ENCODE measurements at regions not wholly inside any gene's neighbourhood (a gene's known extent, or its start where the extent isn't known, plus 50 kb on each side); places are given as distances from the start of the nearest gene placed in this dataset.

- TF ChIP-seq EZH2 (IDR thresholded peaks at IDR 0.05; ENCODE audit: low read depth, unreplicated experiment) (no peak), CREB1 (CRISPR knock-in tag; IDR thresholded peaks at IDR 0.05; ENCODE audit: low read depth) (no peak), ETS1 (IDR thresholded peaks at IDR 0.05) (no peak), REST (IDR thresholded peaks at IDR 0.05; ENCODE audit: unreplicated experiment) (no peak), ZNF331 (CRISPR knock-in tag; IDR thresholded peaks at IDR 0.05; ENCODE audit: low read depth) (no peak), NANOG (IDR thresholded peaks at IDR 0.05; ENCODE audit: borderline replicate concordance) (no peak), ZNF114 (CRISPR knock-in tag; IDR thresholded peaks at IDR 0.05) (no peak), STAT1 (IDR thresholded peaks at IDR 0.05; ENCODE audit: unreplicated experiment) (no peak), JUNB (IDR thresholded peaks at IDR 0.05; ENCODE audit: unreplicated experiment) (no peak), ZNF462 (CRISPR knock-in tag; IDR thresholded peaks at IDR 0.05) (no peak), POLR2AphosphoS5 (IDR thresholded peaks at IDR 0.05; ENCODE audit: low read depth) (no peak)
- Histone ChIP-seq H3K36me3 (ENCODE audit: insufficient read depth) (no peaks in the 10 kb centered on the region), H3K4me1 (ENCODE audit: insufficient read depth) (no peaks in the 10 kb centered on the region), H2AFZ (no peak overlapping the region), H4K20me1 (replicated peaks; ENCODE audit: insufficient read depth) (no peaks in the 10 kb centered on the region), H3K27me3 (ENCODE audit: insufficient read depth) (no peaks in the 10 kb centered on the region), H3K4me3 (no peak overlapping the region), H3K4me2 (no peak overlapping the region), H3F3A (replicated peaks; ENCODE audit: low read depth) (no peaks in the 10 kb centered on the region), H3K79me2 (replicated peaks; ENCODE audit: insufficient read depth) (no peaks in the 10 kb centered on the region), H3K9me2 (ENCODE audit: insufficient read depth) (no peaks in the 10 kb centered on the region), H3K27ac (ENCODE audit: low read depth) (no peak overlapping the region)
- Mint-ChIP-seq H3K27me3 (ENCODE audit: insufficient read depth, low read depth, poor library complexity) (peaks cover 2% of the 10 kb centered on the region), H3K27ac (no peak overlapping the region), H3K4me3 (no peak overlapping the region), H3K36me3 (ENCODE audit: low read depth) (peaks cover 2% of the 10 kb centered on the region), H3K9me3 (peaks cover 11% of the 10 kb centered on the region), H3K4me1 (peaks cover 1% of the 10 kb centered on the region; the same call in 1 of the 3 replicates)
- DNase-seq (ENCODE audit: low spot score) (no peak), ATAC-seq (no peak)
Observed at GRCh38 chr3:96619475-96619874, 194.9 kb upstream of the EPHA6 start.
